ENCODE measurements at regions not wholly inside any gene's neighbourhood (a gene's known extent, or its start where the extent isn't known, plus 50 kb on each side); places are given as distances from the start of the nearest gene placed in this dataset.

GRCh38 chr3:89586676-89587075, 479.3 kb downstream of the EPHA3 start:
- intact Hi-C loops (cut with micrococcal nuclease): no loop called here
- H3K9me1 ChIP-seq (ENCODE audit: control insufficient read depth, insufficient read depth, low read length): no peaks in the 10 kb centered on the region
- H3K9ac ChIP-seq (ENCODE audit: insufficient read depth in 1 of 2, low read depth in 2 of 2, low read length in 2 of 2): no peak overlapping the region
- no peaks in the 10 kb centered on the region for H3K9me3 ChIP-seq (replicated peaks; ENCODE audit: control insufficient read depth, insufficient read depth, low read depth, low read length)
- no peaks in the 10 kb centered on the region for H4K20me1 ChIP-seq (replicated peaks; ENCODE audit: control insufficient read depth, insufficient read depth, low read length)
- no TSS peak for BruUV-seq (replicated peaks)
- DNase-seq (ENCODE audit: extremely low read depth in 1 of 4, low spot score in 3 of 4) (no peak), FAIRE-seq (no peak), ATAC-seq (no peak)
- H3K79me2 ChIP-seq (ENCODE audit: control insufficient read depth, insufficient read depth, low read length): no peaks in the 10 kb centered on the region
- H3K4me3 ChIP-seq: no peak overlapping the region
- no peak overlapping the region for H3K27ac ChIP-seq (ENCODE audit: extremely low read depth, low read depth, low read length)
- POLR2A ChIA-PET: no interaction called here
- no peak overlapping the region for H2AFZ ChIP-seq (ENCODE audit: low read depth, low read length)
- H3K4me2 ChIP-seq (ENCODE audit: insufficient read depth, low read length): no peak overlapping the region
- 0% methylated on average over 1 of the region's 1 CpG for WGBS (ENCODE audit: insufficient coverage, low coverage, missing lambda C conversion rate)
- no peaks in the 10 kb centered on the region for H3K4me1 ChIP-seq (replicated peaks in 1 of 2; ENCODE audit: control insufficient read depth in 2 of 2, insufficient read depth in 2 of 2, low read length in 2 of 2)
- H3K36me3 ChIP-seq (ENCODE audit: control insufficient read depth, insufficient read depth, low read length): no peaks in the 10 kb centered on the region
- CTCF ChIA-PET (ENCODE audit: low intra/inter-chr PET ratio): no interaction called here
- H3K27me3 ChIP-seq (ENCODE audit: control insufficient read depth in 2 of 2, insufficient read depth in 2 of 2, low read length in 2 of 2): no peaks in the 10 kb centered on the region
- TF ChIP-seq TSC22D4 (tag; IDR thresholded peaks at IDR 0.05) (no peak), RBM34 (IDR thresholded peaks at IDR 0.05; ENCODE audit: borderline replicate concordance, insufficient read depth, low read length) (no peak), FOXK2 (conservative IDR thresholded peaks at IDR 0.05 in 1 of 2, IDR thresholded peaks at IDR 0.05 in 1 of 2; ENCODE audit: low read depth in 2 of 2) (no peak), ERF (CRISPR knock-in tag; IDR thresholded peaks at IDR 0.05) (no peak), IRF2 (CRISPR knock-in tag; IDR thresholded peaks at IDR 0.05) (no peak), JUNB (CRISPR knock-in tag; conservative IDR thresholded peaks at IDR 0.05) (no peak), ZNF318 (IDR thresholded peaks at IDR 0.05; ENCODE audit: borderline replicate concordance in 1 of 2, low read depth in 1 of 2) (no peak), HINFP (tag; conservative IDR thresholded peaks at IDR 0.05; ENCODE audit: low read depth) (no peak), HIVEP1 (CRISPR knock-in tag; IDR thresholded peaks at IDR 0.05) (no peak)
- TF ChIP-seq, protein P1, sequence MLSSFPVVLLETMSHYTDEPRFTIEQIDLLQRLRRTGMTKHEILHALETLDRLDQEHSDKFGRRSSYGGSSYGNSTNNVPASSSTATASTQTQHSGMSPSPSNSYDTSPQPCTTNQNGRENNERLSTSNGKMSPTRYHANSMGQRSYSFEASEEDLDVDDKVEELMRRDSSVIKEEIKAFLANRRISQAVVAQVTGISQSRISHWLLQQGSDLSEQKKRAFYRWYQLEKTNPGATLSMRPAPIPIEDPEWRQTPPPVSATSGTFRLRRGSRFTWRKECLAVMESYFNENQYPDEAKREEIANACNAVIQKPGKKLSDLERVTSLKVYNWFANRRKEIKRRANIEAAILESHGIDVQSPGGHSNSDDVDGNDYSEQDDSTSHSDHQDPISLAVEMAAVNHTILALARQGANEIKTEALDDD (IDR thresholded peaks at IDR 0.05): no peak
- in situ Hi-C loops (cut with MboI): no loop called here
